ENCODE measurements at regions not wholly inside any gene's neighbourhood (a gene's known extent, or its start where the extent isn't known, plus 50 kb on each side); places are given as distances from the start of the nearest gene placed in this dataset.
"Not testable (repeated sequence)": the region's sequence is repeated elsewhere in the genome, so short reads cannot be mapped to it uniquely, and the experiment has no call there.

DNA sequence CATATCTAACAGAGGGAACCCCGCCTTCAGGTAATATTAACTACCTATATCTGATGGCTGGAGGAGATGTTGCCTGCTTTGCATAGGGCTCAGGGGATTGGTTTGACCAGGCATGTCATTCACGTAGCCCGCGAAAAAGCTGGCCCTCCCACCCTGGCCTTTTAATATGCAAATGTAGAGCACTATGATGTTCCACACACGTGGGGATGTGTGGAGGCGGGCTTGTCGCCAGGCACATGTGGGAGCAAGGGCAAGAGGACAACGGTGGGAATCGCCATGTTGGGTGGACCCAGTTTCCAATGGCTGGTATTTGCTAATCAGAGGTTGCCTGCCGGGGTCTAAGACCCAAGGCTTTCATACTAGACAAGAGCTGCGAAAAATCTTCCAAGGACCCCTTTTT lies 469.8 kb downstream of the ZPLD1 start:
- no peaks in the 10 kb centered on the region for H3K36me3 Mint-ChIP-seq (ENCODE audit: low read depth)
- no peak overlapping the region for H3K27ac Mint-ChIP-seq

GRCh38 chr3:102905811-102906210 lies 471.0 kb downstream of the ZPLD1 start:
- no peak overlapping the region for H3K27ac Mint-ChIP-seq
- intact Hi-C loops (cut with micrococcal nuclease), result no loop called here
- no peak overlapping the region for H3K4me3 Mint-ChIP-seq
- no peaks in the 10 kb centered on the region for H3K27me3 Mint-ChIP-seq
- peaks cover 13% of the 10 kb centered on the region for H3K9me3 Mint-ChIP-seq
- H3K4me1 Mint-ChIP-seq (ENCODE audit: low read depth), result no peaks in the 10 kb centered on the region
- no peaks in the 10 kb centered on the region for H3K36me3 Mint-ChIP-seq (ENCODE audit: low read depth)

More for the DNA sequence above, 469.8 kb downstream of the ZPLD1 start:
- Mint-ChIP-seq H3K4me1 (ENCODE audit: low read depth) (no peaks in the 10 kb centered on the region), H3K4me3 (no peak overlapping the region), H3K27me3 (no peaks in the 10 kb centered on the region), H3K9me3 (peaks cover 13% of the 10 kb centered on the region)
- intact Hi-C loops (cut with micrococcal nuclease), result no loop called here

DNA sequence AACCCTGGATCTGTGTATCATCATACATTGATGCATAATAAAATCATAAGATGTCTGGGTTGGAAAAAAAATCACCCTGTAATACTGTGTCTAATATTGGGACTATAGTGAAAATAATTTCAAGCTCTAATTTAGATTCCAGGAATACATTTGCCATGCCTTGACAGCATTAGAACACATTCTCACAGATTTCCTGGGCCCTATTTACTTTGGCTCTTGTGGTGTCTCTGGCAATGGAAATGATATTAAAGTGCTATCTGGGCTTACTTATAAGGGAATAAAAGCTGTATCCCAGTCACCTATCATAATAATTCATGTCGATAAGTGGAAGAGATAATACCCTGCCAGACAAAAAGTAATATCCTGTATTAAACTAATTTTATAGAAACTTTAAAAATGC lies 472.0 kb downstream of the ZPLD1 start:
- no peak overlapping the region for H3K27ac Mint-ChIP-seq
- H3K27me3 Mint-ChIP-seq, result no peaks in the 10 kb centered on the region
- no peaks in the 10 kb centered on the region for H3K4me1 Mint-ChIP-seq (ENCODE audit: low read depth)
- intact Hi-C loops (cut with micrococcal nuclease), result no loop called here
- no peaks in the 10 kb centered on the region for H3K36me3 Mint-ChIP-seq (ENCODE audit: low read depth)
- H3K9me3 Mint-ChIP-seq, result peaks cover 13% of the 10 kb centered on the region
- no peak overlapping the region for H3K4me3 Mint-ChIP-seq

DNA sequence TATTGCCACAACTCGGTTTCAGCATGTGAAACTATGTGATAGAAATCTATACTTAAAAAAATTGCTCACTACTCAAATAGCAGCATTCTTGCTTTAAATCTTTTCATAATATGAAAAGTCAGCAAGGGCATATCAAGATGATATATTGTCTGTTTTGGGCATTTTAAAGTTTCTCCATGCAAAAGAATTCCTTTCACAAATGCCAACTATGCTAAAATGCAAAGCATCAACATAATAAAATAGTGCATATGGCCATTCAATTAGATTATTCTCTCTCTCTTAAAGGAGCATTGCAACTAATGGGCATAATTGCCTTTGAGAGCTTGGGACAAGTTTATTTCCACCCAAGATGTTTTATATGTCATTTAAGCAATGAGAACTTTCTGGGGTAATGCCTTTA lies 475.1 kb downstream of the ZPLD1 start:
- Mint-ChIP-seq H3K27me3 (no peaks in the 10 kb centered on the region), H3K36me3 (ENCODE audit: low read depth) (no peaks in the 10 kb centered on the region), H3K4me1 (ENCODE audit: low read depth) (no peaks in the 10 kb centered on the region), H3K27ac (no peak overlapping the region), H3K9me3 (peaks cover 8% of the 10 kb centered on the region), H3K4me3 (no peak overlapping the region)
- intact Hi-C loops (cut with micrococcal nuclease), result no loop called here

DNA sequence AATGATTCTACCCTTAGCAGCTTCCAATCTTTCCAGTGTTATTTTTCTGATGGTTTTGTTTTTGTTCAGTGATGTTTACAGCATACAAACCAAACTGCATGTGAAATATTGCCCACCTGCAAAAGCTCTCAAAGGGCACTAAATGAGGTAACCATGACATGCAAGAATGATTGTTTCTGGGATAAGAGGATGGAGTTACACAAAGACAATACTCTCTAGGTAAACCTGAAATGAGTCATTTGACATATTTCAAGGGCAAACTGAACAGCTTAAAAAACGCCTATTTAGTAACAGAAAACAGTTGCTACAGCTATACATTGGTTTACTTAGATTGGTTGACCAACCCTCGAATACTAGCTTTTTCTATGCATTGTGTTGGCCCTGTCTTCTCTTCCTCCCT lies 481.7 kb downstream of the ZPLD1 start:
- Mint-ChIP-seq H3K4me3 (no peak overlapping the region), H3K27me3 (no peaks in the 10 kb centered on the region), H3K27ac (no peak overlapping the region)

GRCh38 chr3:102926618-102927017 lies 491.8 kb downstream of the ZPLD1 start:
- intact Hi-C loops (cut with micrococcal nuclease), result no loop called here
- Mint-ChIP-seq H3K27ac (no peak overlapping the region), H3K4me1 (ENCODE audit: low read depth) (no peaks in the 10 kb centered on the region), H3K9me3 (peaks cover 51% of the 10 kb centered on the region), H3K4me3 (no peak overlapping the region), H3K36me3 (ENCODE audit: low read depth) (no peaks in the 10 kb centered on the region), H3K27me3 (no peaks in the 10 kb centered on the region)

More for the DNA sequence above, 481.7 kb downstream of the ZPLD1 start:
- H3K9me3 Mint-ChIP-seq, result peaks cover 24% of the 10 kb centered on the region
- H3K36me3 Mint-ChIP-seq (ENCODE audit: low read depth), result no peaks in the 10 kb centered on the region
- intact Hi-C loops (cut with micrococcal nuclease), result no loop called here
- H3K4me1 Mint-ChIP-seq (ENCODE audit: low read depth), result no peaks in the 10 kb centered on the region

GRCh38 chr3:102933377-102933776 lies 498.6 kb downstream of the ZPLD1 start:
- no peaks in the 10 kb centered on the region for H3K4me1 Mint-ChIP-seq (ENCODE audit: low read depth)
- no peaks in the 10 kb centered on the region for H3K27me3 Mint-ChIP-seq
- H3K36me3 Mint-ChIP-seq (ENCODE audit: low read depth), result no peaks in the 10 kb centered on the region
- no peak overlapping the region for H3K27ac Mint-ChIP-seq
- H3K4me3 Mint-ChIP-seq, result no peak overlapping the region
- peaks cover 25% of the 10 kb centered on the region for H3K9me3 Mint-ChIP-seq
- intact Hi-C loops (cut with micrococcal nuclease), result no loop called here

GRCh38 chr3:102936511-102937045 lies 501.8 kb downstream of the ZPLD1 start:
- H3K9me3 Mint-ChIP-seq, result peaks cover 25% of the 10 kb centered on the region
- intact Hi-C loops (cut with micrococcal nuclease), result no loop called here
- H3K4me1 Mint-ChIP-seq (ENCODE audit: low read depth), result no peaks in the 10 kb centered on the region
- no peak overlapping the region for H3K4me3 Mint-ChIP-seq
- no peaks in the 10 kb centered on the region for H3K27me3 Mint-ChIP-seq
- H3K27ac Mint-ChIP-seq, result no peak overlapping the region
- no peaks in the 10 kb centered on the region for H3K36me3 Mint-ChIP-seq (ENCODE audit: low read depth)

DNA sequence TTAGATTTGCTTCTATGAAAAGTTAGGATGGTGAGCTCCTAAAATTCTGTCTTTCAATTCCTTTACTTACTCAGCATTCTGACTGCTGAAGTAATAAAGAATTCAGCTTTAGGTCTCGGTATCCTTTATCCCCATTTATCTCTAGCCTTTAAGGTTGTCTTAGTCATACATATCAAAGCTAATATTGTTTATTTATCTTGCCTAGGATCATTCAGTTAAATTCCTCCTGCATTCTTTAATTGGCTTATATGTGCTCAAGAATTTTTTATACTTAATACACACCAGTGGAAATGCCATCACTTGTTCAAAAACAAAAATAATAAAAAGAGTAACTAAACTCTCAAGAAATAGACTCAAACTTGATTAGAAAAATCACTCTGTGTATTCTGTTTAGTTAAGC lies 507.0 kb downstream of the ZPLD1 start:
- intact Hi-C loops (cut with micrococcal nuclease), result no loop called here
- H3K4me3 Mint-ChIP-seq, result no peak overlapping the region
- no peaks in the 10 kb centered on the region for H3K4me1 Mint-ChIP-seq (ENCODE audit: low read depth)
- no peaks in the 10 kb centered on the region for H3K27me3 Mint-ChIP-seq
- H3K27ac Mint-ChIP-seq, result no peak overlapping the region
- H3K9me3 Mint-ChIP-seq, result no peaks in the 10 kb centered on the region
- no peaks in the 10 kb centered on the region for H3K36me3 Mint-ChIP-seq (ENCODE audit: low read depth)

GRCh38 chr3:102946445-102946844 lies 511.6 kb downstream of the ZPLD1 start:
- H3K9me3 Mint-ChIP-seq; H3K36me3 Mint-ChIP-seq (ENCODE audit: low read depth); intact Hi-C loops (cut with micrococcal nuclease); H3K27me3 Mint-ChIP-seq; H3K4me1 Mint-ChIP-seq (ENCODE audit: low read depth); H3K27ac Mint-ChIP-seq; H3K4me3 Mint-ChIP-seq: not testable (repeated sequence)

DNA sequence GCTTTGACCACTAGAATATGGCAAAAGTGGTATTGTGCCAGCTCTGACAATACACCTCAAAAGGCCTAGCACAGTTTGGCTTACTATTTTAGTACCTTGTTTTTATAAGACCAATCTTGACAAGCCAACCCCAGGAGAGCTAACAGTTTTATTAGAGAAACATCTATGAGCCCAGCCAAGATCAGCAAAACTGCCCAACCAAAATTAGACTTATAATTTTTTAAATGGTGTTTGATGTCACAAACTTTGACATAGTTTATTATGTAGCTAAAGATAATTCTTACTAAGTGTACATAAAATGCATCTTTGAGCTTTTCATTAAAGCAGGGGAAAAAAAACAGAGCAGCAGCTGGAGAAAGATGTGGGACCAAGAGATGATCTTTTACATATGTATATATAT lies 537.5 kb downstream of the ZPLD1 start:
- Mint-ChIP-seq H3K9me3 (peaks cover 22% of the 10 kb centered on the region), H3K36me3 (ENCODE audit: low read depth) (no peaks in the 10 kb centered on the region), H3K4me1 (ENCODE audit: low read depth) (no peaks in the 10 kb centered on the region), H3K27ac (no peak overlapping the region), H3K27me3 (no peaks in the 10 kb centered on the region), H3K4me3 (no peak overlapping the region)
- intact Hi-C loops (cut with micrococcal nuclease), result no loop called here

DNA sequence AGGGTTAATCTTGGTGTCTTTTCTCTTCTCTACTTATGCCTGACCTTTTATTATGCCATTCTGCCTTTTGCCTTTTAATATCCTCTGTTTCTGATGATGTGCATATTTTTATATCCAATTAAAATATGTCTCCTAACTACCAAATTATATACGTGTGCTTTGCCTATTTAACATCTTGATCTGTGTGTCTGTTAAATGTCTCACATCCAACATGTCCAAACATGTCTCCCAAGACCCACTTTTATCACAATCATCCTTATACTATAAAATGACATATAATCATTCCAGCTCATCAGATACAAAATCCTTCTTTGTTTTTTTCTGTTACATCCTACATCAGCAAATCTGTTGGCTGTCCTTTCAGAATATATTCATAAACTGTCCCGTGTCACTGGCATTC lies 539.5 kb downstream of the ZPLD1 start:
- Mint-ChIP-seq H3K4me3 (no peak overlapping the region), H3K4me1 (ENCODE audit: low read depth) (no peaks in the 10 kb centered on the region), H3K36me3 (ENCODE audit: low read depth) (no peaks in the 10 kb centered on the region), H3K27me3 (no peaks in the 10 kb centered on the region), H3K9me3 (peaks cover 22% of the 10 kb centered on the region), H3K27ac (no peak overlapping the region)
- intact Hi-C loops (cut with micrococcal nuclease), result no loop called here

DNA sequence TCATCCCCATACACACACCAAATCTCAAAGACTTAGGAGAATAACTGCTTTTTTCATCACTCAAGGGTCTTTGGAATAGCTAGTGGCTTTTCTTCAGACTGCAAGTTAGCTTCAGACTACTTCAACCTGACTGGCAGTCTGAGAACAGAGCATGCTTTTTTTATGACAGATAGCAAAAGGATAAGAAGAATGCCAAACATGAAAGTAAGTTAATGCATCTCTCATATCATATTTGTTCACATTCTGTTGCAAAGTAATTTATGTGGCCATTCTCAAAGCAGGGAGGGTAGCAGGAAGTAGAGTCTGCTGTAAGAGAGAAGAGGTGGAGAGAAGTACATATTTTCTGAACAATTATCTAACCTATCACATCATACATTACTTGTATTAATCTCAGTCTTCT lies 544.4 kb downstream of the ZPLD1 start:
- Mint-ChIP-seq H3K27me3 (no peaks in the 10 kb centered on the region), H3K36me3 (ENCODE audit: low read depth) (no peaks in the 10 kb centered on the region), H3K4me1 (ENCODE audit: low read depth) (no peaks in the 10 kb centered on the region), H3K4me3 (no peak overlapping the region), H3K9me3 (peaks cover 17% of the 10 kb centered on the region), H3K27ac (no peak overlapping the region)
- intact Hi-C loops (cut with micrococcal nuclease), result no loop called here

DNA sequence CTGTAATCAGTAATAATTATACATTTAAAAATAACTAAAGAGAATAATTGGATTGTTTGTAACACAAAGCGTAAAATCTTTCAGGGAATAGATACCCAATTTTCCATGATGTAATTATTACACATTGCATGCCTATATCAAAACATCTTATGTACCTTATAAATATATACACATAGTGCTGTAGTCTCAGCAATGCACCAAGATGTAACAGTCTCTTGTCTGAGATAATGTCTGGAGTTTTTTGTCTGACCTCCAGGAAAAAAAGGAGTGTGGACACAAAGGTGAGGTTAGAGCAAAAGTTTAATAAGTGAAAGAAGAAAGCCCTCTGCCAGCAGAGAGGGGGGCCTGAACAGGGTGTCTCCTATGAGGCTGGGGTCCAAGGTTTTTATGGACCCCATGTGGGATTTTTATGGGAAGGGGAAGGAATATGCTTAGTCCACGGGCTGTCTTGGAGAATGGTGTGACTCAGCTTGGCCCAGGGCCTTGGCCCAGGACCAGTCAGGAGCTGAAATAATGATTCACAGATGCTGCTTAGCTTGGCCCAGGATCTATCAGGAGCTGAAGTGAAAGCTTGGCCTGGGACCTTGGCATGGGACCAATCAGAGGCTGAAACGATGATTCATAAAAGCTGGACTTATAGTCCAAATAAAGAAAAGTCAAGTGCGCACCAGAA lies 545.0 kb downstream of the ZPLD1 start:
- H3K27me3 Mint-ChIP-seq, result no peaks in the 10 kb centered on the region
- no peaks in the 10 kb centered on the region for H3K36me3 Mint-ChIP-seq (ENCODE audit: low read depth)
- no peak overlapping the region for H3K4me3 Mint-ChIP-seq
- no peaks in the 10 kb centered on the region for H3K4me1 Mint-ChIP-seq (ENCODE audit: low read depth)
- peaks cover 23% of the 10 kb centered on the region for H3K9me3 Mint-ChIP-seq
- no peak overlapping the region for H3K27ac Mint-ChIP-seq
- intact Hi-C loops (cut with micrococcal nuclease), result no loop called here

DNA sequence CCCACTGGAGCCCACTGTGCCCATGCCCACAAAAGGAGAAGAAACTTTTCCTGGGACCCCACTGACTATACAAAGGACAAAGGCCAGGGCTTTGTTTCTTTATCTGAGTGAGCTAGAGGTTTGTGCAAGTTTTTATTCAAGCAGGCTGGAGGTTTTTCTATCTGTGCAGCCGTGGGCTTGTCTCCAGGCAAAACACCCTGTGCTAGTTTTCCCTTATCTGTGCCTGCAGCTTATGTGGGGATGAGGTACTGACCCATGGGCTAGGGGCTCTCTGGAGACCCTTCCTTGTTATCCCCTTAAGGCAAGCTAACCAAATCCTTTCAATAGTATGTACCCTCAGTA lies 545.5 kb downstream of the ZPLD1 start:
- no peaks in the 10 kb centered on the region for H3K36me3 Mint-ChIP-seq (ENCODE audit: low read depth)
- intact Hi-C loops (cut with micrococcal nuclease), result no loop called here
- H3K4me1 Mint-ChIP-seq (ENCODE audit: low read depth), result no peaks in the 10 kb centered on the region
- no peak overlapping the region for H3K4me3 Mint-ChIP-seq
- H3K9me3 Mint-ChIP-seq, result peaks cover 25% of the 10 kb centered on the region
- H3K27ac Mint-ChIP-seq, result no peak overlapping the region
- H3K27me3 Mint-ChIP-seq, result no peaks in the 10 kb centered on the region

Data from dendritic cell treated with granulocyte-macrophage colony-stimulating factor and Interleukin-4, amounts not matched to agents 40 ng/mL and 50 ng/mL, for 4 days (primary cell).